T-cell (primary cell): ENCODE measurements at regions not wholly inside any gene's neighbourhood (a gene's known extent, or its start where the extent isn't known, plus 50 kb on each side); places are given as distances from the start of the nearest gene placed in this dataset.

Experiments used
- ATAC-seq, 4 experiments: fragments of 200-7000 bp in 3 of 4; fragments of 150-1000 bp in 1 of 4; cut with Tn5 transposase; replicated peaks in 1 of 4; 1 replicate in 3 of 4; 2 replicates in 1 of 4; pipeline ENCODE4 v1.10.0; 2021; ENCODE audit warnings: moderate library complexity in 3 of 4, mild to moderate bottlenecking in 2 of 4, moderate number of reproducible peaks in 1 of 4
- CTCF ChIA-PET, 2 donors: fragments of 300-600 bp; sonication (Branson Sonifier 250); formaldehyde crosslinking; loops; one replicate each; lab custom pipeline; 2022; ENCODE audit warnings: antibody characterized with exemption in 2 of 2; lab: Charles Lee
- POLR2A ChIA-PET, 2 donors: fragments of 300-600 bp; sonication (Branson Sonifier 250); formaldehyde crosslinking; loops; one replicate each; lab custom pipeline; 2022; ENCODE audit warnings: antibody characterized with exemption in 2 of 2; lab: Charles Lee
- DNase-seq, 35 experiments: peaks; one replicate each; pipeline versions ENCODE4 v3.0.0 to v3.0.0-alpha.2; 2013 to 2023
- H3K27ac ChIP-seq: one replicate; pipeline ENCODE4 v1.5.1; 2013; ENCODE audit warnings: low read length
- H3K27me3 ChIP-seq, 2 experiments: replicated peaks in 1 of 2; 1 replicate in 1 of 2; 2 replicates in 1 of 2; pipeline versions ENCODE4 v1.6.1 to v1.7.0; 2013; ENCODE audit warnings: low read length in 1 of 2, mixed read lengths in 1 of 2; ENCODE audit not compliant: control insufficient read depth in 2 of 2, insufficient read depth in 2 of 2; ENCODE audit errors: extremely low read depth in 1 of 2
- H3K36me3 ChIP-seq, 2 donors: 1 replicate in 1 of 2; 2 replicates in 1 of 2; pipeline versions ENCODE4 v1.6.1 to v1.7.0; 2013; ENCODE audit warnings: low read length in 1 of 2; ENCODE audit not compliant: control insufficient read depth in 2 of 2, insufficient read depth in 1 of 2; ENCODE audit errors: extremely low read depth in 1 of 2
- H3K4me1 ChIP-seq, 2 experiments: 1 replicate in 1 of 2; 2 replicates in 1 of 2; pipeline versions ENCODE4 v1.6.1 to v1.7.0; 2013; ENCODE audit warnings: low read length in 2 of 2, mixed read lengths in 1 of 2; ENCODE audit not compliant: insufficient read depth in 2 of 2, control insufficient read depth in 1 of 2; ENCODE audit errors: extremely low read depth in 1 of 2
- H3K4me3 ChIP-seq, 2 donors: 1 replicate in 1 of 2; 2 replicates in 1 of 2; pipeline versions ENCODE4 v1.5.1 to v1.7.0; 2013; ENCODE audit warnings: mild to moderate bottlenecking in 2 of 2, low read length in 1 of 2, moderate library complexity in 1 of 2; ENCODE audit not compliant: control insufficient read depth in 1 of 2; ENCODE audit errors: extremely low read depth in 1 of 2
- H3K9me3 ChIP-seq: 2 replicates; pipeline ENCODE4 v1.7.0; 2013
- H3K27ac Mint-ChIP-seq, 2 donors: one replicate each; pipeline ENCODE4 v1.8.0; 2020 to 2021; ENCODE audit warnings: mild to moderate bottlenecking in 2 of 2, mixed read lengths in 2 of 2
- H3K27me3 Mint-ChIP-seq, 2 donors: one replicate each; pipeline ENCODE4 v1.8.0; 2021 to 2022; ENCODE audit warnings: mixed read lengths in 2 of 2
- H3K36me3 Mint-ChIP-seq: one replicate; pipeline ENCODE4 v1.8.0; 2021; ENCODE audit warnings: mixed read lengths
- H3K4me1 Mint-ChIP-seq, 3 donors: one replicate each; pipeline ENCODE4 v1.8.0; 2020 to 2022; ENCODE audit warnings: mixed read lengths in 3 of 3, mild to moderate bottlenecking in 1 of 3
- H3K4me3 Mint-ChIP-seq, 3 donors: one replicate each; pipeline ENCODE4 v1.8.0; 2020 to 2022; ENCODE audit warnings: mild to moderate bottlenecking in 3 of 3, mixed read lengths in 3 of 3, moderate library complexity in 3 of 3
- H3K9me3 Mint-ChIP-seq, 3 donors: one replicate each; pipeline ENCODE4 v1.8.0; 2020 to 2022; ENCODE audit warnings: mixed read lengths in 3 of 3
- WGBS: methylation state at CpG from one replicate; pipeline ENCODE4 v1.1.5; 2013; ENCODE audit warnings: missing lambda C conversion rate; ENCODE audit not compliant: insufficient coverage; 5-methylcytosine and 5-hydroxymethylcytosine counted together

GRCh38 chr11:92671081-92671480 lies 298.4 kb upstream of the MTNR1B start:
- ChIA-PET POLR2A (no interaction called here), CTCF (no interaction called here)
- H3K27me3 Mint-ChIP-seq = no peaks in the 10 kb centered on the region
- no peaks in the 10 kb centered on the region for H3K9me3 ChIP-seq
- H3K9me3 Mint-ChIP-seq = peaks cover 0 to 3% (median 0%) of the 10 kb centered on the region in 3 donors
- DNase-seq = no peak
- H3K27ac Mint-ChIP-seq = no peak overlapping the region
- H3K4me3 ChIP-seq = no peak overlapping the region
- H3K27ac ChIP-seq = no peak overlapping the region
- 85% methylated on average over 5 of the region's 6 CpGs for WGBS
- no peaks in the 10 kb centered on the region for H3K4me1 Mint-ChIP-seq
- no peaks in the 10 kb centered on the region for H3K27me3 ChIP-seq
- no peaks in the 10 kb centered on the region for H3K4me1 ChIP-seq
- no peak overlapping the region for H3K4me3 Mint-ChIP-seq
- no peaks in the 10 kb centered on the region for H3K36me3 Mint-ChIP-seq
- ATAC-seq = no peak
- no peaks in the 10 kb centered on the region for H3K36me3 ChIP-seq

- POLR2A ChIA-PET = no interaction called here
- Histone ChIP-seq H3K27me3 (no peaks in the 10 kb centered on the region), H3K27ac (no peak overlapping the region), H3K36me3 (no peaks in the 10 kb centered on the region), H3K4me3 (no peak overlapping the region), H3K9me3 (no peaks in the 10 kb centered on the region), H3K4me1 (no peaks in the 10 kb centered on the region)
- Mint-ChIP-seq H3K36me3 (no peaks in the 10 kb centered on the region), H3K4me1 (no peaks in the 10 kb centered on the region), H3K27ac (no peak overlapping the region), H3K9me3 (peaks cover 0 to 11% (median 3%) of the 10 kb centered on the region in 3 donors), H3K27me3 (peaks cover 0 to 2% of the 10 kb centered on the region in 2 donors), H3K4me3 (no peak overlapping the region)
- CTCF ChIA-PET = no interaction called here
- WGBS = no CpG with 5 or more reads among the region's 1 CpG
- DNase-seq (no peak), ATAC-seq (no peak)
Measured at GRCh38 chr11:92675303-92675702, 294.1 kb upstream of the MTNR1B start.

- ChIA-PET CTCF (no interaction called here), POLR2A (no interaction called here)
- Mint-ChIP-seq H3K4me3 (no peak overlapping the region), H3K4me1 (no peaks in the 10 kb centered on the region), H3K27me3 (peaks cover 0 to 2% of the 10 kb centered on the region in 2 donors), H3K27ac (no peak overlapping the region), H3K36me3 (no peaks in the 10 kb centered on the region), H3K9me3 (peaks cover 0 to 11% (median 3%) of the 10 kb centered on the region in 3 donors)
- no peak for ATAC-seq
- 100% methylated on average over 1 of the region's 3 CpGs for WGBS
- H3K27ac ChIP-seq = no peak overlapping the region
- no peaks in the 10 kb centered on the region for H3K27me3 ChIP-seq
- no peak overlapping the region for H3K4me3 ChIP-seq
- H3K36me3 ChIP-seq = no peaks in the 10 kb centered on the region
- no peaks in the 10 kb centered on the region for H3K4me1 ChIP-seq
- no peak for DNase-seq
- no peaks in the 10 kb centered on the region for H3K9me3 ChIP-seq
Measured at GRCh38 chr11:92675810-92676209, 293.6 kb upstream of the MTNR1B start.

- Mint-ChIP-seq H3K27ac (no peak overlapping the region), H3K36me3 (no peaks in the 10 kb centered on the region), H3K4me3 (no peak overlapping the region), H3K27me3 (peaks cover 0 to 2% of the 10 kb centered on the region in 2 donors), H3K4me1 (no peaks in the 10 kb centered on the region), H3K9me3 (peaks cover 0 to 11% (median 3%) of the 10 kb centered on the region in 3 donors)
- ChIA-PET CTCF (no interaction called here), POLR2A (no interaction called here)
- no peaks in the 10 kb centered on the region for H3K27me3 ChIP-seq
- no peaks in the 10 kb centered on the region for H3K9me3 ChIP-seq
- H3K27ac ChIP-seq = no peak overlapping the region
- no peak overlapping the region for H3K4me3 ChIP-seq
- DNase-seq (no peak), ATAC-seq (no peak)
- H3K4me1 ChIP-seq = no peaks in the 10 kb centered on the region
- no peaks in the 10 kb centered on the region for H3K36me3 ChIP-seq
- no CpG with 5 or more reads among the region's 3 CpGs for WGBS
Measured at GRCh38 chr11:92678008-92678611, 291.3 kb upstream of the MTNR1B start.

- no peaks in the 10 kb centered on the region for H3K36me3 Mint-ChIP-seq
- DNase-seq (no peak), ATAC-seq (no peak)
- H3K9me3 ChIP-seq = no peaks in the 10 kb centered on the region
- H3K9me3 Mint-ChIP-seq = peaks cover 0 to 11% (median 3%) of the 10 kb centered on the region in 3 donors
- ChIA-PET CTCF (interaction anchor here in 1 of 2 donors (0.6 kb wide), 1 partner anchor 9 kb away, joined by 3 read pairs; no protein-coding TSS in a partner anchor), POLR2A (no interaction called here)
- H3K4me1 ChIP-seq = no peaks in the 10 kb centered on the region
- H3K4me1 Mint-ChIP-seq = no peaks in the 10 kb centered on the region
- H3K27ac ChIP-seq = no peak overlapping the region
- no peak overlapping the region for H3K4me3 Mint-ChIP-seq
- no CpG with 5 or more reads among the region's 1 CpG for WGBS
- no peak overlapping the region for H3K27ac Mint-ChIP-seq
- no peaks in the 10 kb centered on the region for H3K36me3 ChIP-seq
- H3K27me3 ChIP-seq = no peaks in the 10 kb centered on the region
- peaks cover 0 to 2% of the 10 kb centered on the region in 2 donors for H3K27me3 Mint-ChIP-seq
- no peak overlapping the region for H3K4me3 ChIP-seq
Measured at GRCh38 chr11:92681586-92681985, 287.9 kb upstream of the MTNR1B start.

- no peaks in the 10 kb centered on the region for H3K36me3 ChIP-seq
- H3K9me3 Mint-ChIP-seq = peaks cover 0 to 11% (median 3%) of the 10 kb centered on the region in 3 donors
- H3K4me1 Mint-ChIP-seq = no peaks in the 10 kb centered on the region
- WGBS = 100% methylated on average over 2 of the region's 4 CpGs
- no peak overlapping the region for H3K27ac ChIP-seq
- H3K4me3 Mint-ChIP-seq = no peak overlapping the region
- no peaks in the 10 kb centered on the region for H3K9me3 ChIP-seq
- ATAC-seq (no peak), DNase-seq (no peak)
- no peak overlapping the region for H3K4me3 ChIP-seq
- no peak overlapping the region for H3K27ac Mint-ChIP-seq
- peaks cover 0 to 2% of the 10 kb centered on the region in 2 donors for H3K27me3 Mint-ChIP-seq
- ChIA-PET POLR2A (no interaction called here), CTCF (no interaction called here)
- H3K27me3 ChIP-seq = no peaks in the 10 kb centered on the region
- H3K36me3 Mint-ChIP-seq = no peaks in the 10 kb centered on the region
- no peaks in the 10 kb centered on the region for H3K4me1 ChIP-seq
Measured at GRCh38 chr11:92682136-92682535, 287.3 kb upstream of the MTNR1B start.
